Neural progenitor cell (in vitro differentiated cells): ENCODE measurements at regions not wholly inside any gene's neighbourhood (a gene's known extent, or its start where the extent isn't known, plus 50 kb on each side); places are given as distances from the start of the nearest gene placed in this dataset.

Source experiments
- DNase-seq: peaks from one replicate; pipeline ENCODE4 v3.0.0-alpha.2; 2016; ENCODE audit warnings: low spot score
- H2AFZ ChIP-seq: fragments of 200-600 bp; sonication (generic); replicated peaks from 2 replicates; pipeline ENCODE4 v1.6.1; 2016; ENCODE audit warnings: antibody characterized with exemption
- H3F3A ChIP-seq: fragments of 200-600 bp; sonication (generic); 2 replicates; pipeline ENCODE4 v1.6.1; 2016; ENCODE audit warnings: antibody characterized with exemption, low read depth
- H3K27ac ChIP-seq: fragments of 200-600 bp; sonication (generic); 2 replicates; pipeline ENCODE4 v1.5.1; 2016; ENCODE audit warnings: mild to moderate bottlenecking
- H3K27me3 ChIP-seq: fragments of 200-600 bp; sonication (generic); 2 replicates; pipeline ENCODE4 v1.6.1; 2016; ENCODE audit warnings: mild to moderate bottlenecking, moderate library complexity
- H3K36me3 ChIP-seq: fragments of 200-600 bp; sonication (generic); 2 replicates; pipeline ENCODE4 v1.5.1; 2016
- H3K4me1 ChIP-seq: fragments of 200-600 bp; sonication (generic); 2 replicates; pipeline ENCODE4 v1.6.1; 2016; ENCODE audit warnings: mixed run types
- H3K4me2 ChIP-seq: fragments of 200-600 bp; sonication (generic); 2 replicates; pipeline ENCODE4 v1.6.1; 2016
- H3K4me3 ChIP-seq: fragments of 200-600 bp; sonication (generic); 2 replicates; pipeline ENCODE4 v1.5.1; 2016
- H3K79me2 ChIP-seq: fragments of 200-600 bp; sonication (generic); 2 replicates; pipeline ENCODE4 v1.6.1; 2016; ENCODE audit warnings: low read depth
- H3K9ac ChIP-seq: fragments of 200-600 bp; sonication (generic); 2 replicates; pipeline ENCODE4 v1.6.1; 2016
- H3K9me3 ChIP-seq: fragments of 200-600 bp; sonication (generic); 2 replicates; pipeline ENCODE4 v1.5.1; 2016; ENCODE audit warnings: low read depth
- H4K20me1 ChIP-seq: fragments of 200-600 bp; sonication (generic); 2 replicates; pipeline ENCODE4 v1.6.1; 2016; ENCODE audit warnings: low read depth
- H3K27ac Mint-ChIP-seq: 3 replicates; pipeline ENCODE4 v1.8.0; 2021; ENCODE audit warnings: mixed read lengths
- H3K27me3 Mint-ChIP-seq: 2 replicates; pipeline ENCODE4 v1.8.0; 2022; ENCODE audit warnings: low read depth, mild to moderate bottlenecking, inconsistent platforms, moderate library complexity, mixed read lengths; ENCODE audit not compliant: insufficient read depth
- H3K36me3 Mint-ChIP-seq: 3 replicates; pipeline ENCODE4 v1.8.0; 2021; ENCODE audit warnings: mixed read lengths
- H3K4me1 Mint-ChIP-seq: 3 replicates; pipeline ENCODE4 v1.8.0; 2021; ENCODE audit warnings: mixed read lengths
- H3K4me3 Mint-ChIP-seq: 3 replicates; pipeline ENCODE4 v1.8.0; 2021; ENCODE audit warnings: mild to moderate bottlenecking, moderate library complexity, mixed read lengths
- H3K9me3 Mint-ChIP-seq: 3 replicates; pipeline ENCODE4 v1.8.0; 2020; ENCODE audit warnings: mixed read lengths
- EZH2 ChIP-seq: fragments of 200-600 bp; sonication (generic); IDR thresholded peaks from 2 replicates; pipeline ENCODE4 v1.6.1; 2017; ENCODE audit warnings: antibody characterized with exemption, mild to moderate bottlenecking, moderate library complexity
- EZH2phosphoT487 ChIP-seq: fragments of 200-600 bp; sonication (generic); IDR thresholded peaks from 2 replicates; pipeline ENCODE4 v1.6.1; 2017; ENCODE audit warnings: antibody characterized with exemption
- TF ChIP-seq, protein P1 (sequence below): fragments of 200-600 bp; sonication (generic); IDR thresholded peaks from 2 replicates; pipeline ENCODE4 v1.5.1; 2017; ENCODE audit warnings: antibody characterized with exemption, mild to moderate bottlenecking

DNA sequence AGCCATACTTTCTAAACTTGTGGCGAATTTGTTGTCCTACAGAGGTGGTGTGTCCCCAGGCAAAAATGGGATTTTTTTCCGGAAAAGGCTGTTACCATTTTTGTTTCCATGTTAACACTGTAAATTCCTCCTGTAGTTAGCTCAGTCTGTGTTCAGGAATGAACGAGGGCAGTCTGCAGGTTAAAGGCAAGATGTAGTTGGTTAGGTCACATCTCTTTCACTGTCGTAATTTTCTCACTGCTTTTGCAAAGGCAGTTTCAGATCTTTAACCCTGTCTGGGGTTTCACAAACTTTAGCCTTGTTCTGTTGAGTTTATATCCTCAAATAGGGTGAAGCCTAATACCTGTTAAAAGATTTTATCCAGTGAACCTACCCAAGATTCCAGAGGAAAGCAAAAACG is 50.5 kb upstream of the PUDP start:
- H3K27ac Mint-ChIP-seq: no peak overlapping the region
- Histone ChIP-seq H3K27me3 (no peaks in the 10 kb centered on the region), H4K20me1 (no peaks in the 10 kb centered on the region), H2AFZ (no peak overlapping the region), H3K9ac (no peak overlapping the region), H3K9me3 (no peaks in the 10 kb centered on the region), H3K4me2 (no peak overlapping the region), H3K36me3 (no peaks in the 10 kb centered on the region), H3K27ac (no peak overlapping the region), H3K4me1 (peaks cover under 1% of the 10 kb centered on the region), H3K79me2 (no peaks in the 10 kb centered on the region), H3K4me3 (no peak overlapping the region), H3F3A (peaks cover 2% of the 10 kb centered on the region)
- H3K4me3 Mint-ChIP-seq: no peak overlapping the region
- TF ChIP-seq EZH2phosphoT487: no peak
- TF ChIP-seq, protein P1, sequence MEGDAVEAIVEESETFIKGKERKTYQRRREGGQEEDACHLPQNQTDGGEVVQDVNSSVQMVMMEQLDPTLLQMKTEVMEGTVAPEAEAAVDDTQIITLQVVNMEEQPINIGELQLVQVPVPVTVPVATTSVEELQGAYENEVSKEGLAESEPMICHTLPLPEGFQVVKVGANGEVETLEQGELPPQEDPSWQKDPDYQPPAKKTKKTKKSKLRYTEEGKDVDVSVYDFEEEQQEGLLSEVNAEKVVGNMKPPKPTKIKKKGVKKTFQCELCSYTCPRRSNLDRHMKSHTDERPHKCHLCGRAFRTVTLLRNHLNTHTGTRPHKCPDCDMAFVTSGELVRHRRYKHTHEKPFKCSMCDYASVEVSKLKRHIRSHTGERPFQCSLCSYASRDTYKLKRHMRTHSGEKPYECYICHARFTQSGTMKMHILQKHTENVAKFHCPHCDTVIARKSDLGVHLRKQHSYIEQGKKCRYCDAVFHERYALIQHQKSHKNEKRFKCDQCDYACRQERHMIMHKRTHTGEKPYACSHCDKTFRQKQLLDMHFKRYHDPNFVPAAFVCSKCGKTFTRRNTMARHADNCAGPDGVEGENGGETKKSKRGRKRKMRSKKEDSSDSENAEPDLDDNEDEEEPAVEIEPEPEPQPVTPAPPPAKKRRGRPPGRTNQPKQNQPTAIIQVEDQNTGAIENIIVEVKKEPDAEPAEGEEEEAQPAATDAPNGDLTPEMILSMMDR: no peak
- TF ChIP-seq EZH2: no peak
- peaks cover 3% of the 10 kb centered on the region for H3K9me3 Mint-ChIP-seq
- no peak for DNase-seq
- peaks cover 3% of the 10 kb centered on the region for H3K36me3 Mint-ChIP-seq
- peaks cover 6% of the 10 kb centered on the region for H3K4me1 Mint-ChIP-seq
- no peaks in the 10 kb centered on the region for H3K27me3 Mint-ChIP-seq
